ENCODE measurements at regions not wholly inside any gene's neighbourhood (a gene's known extent, or its start where the extent isn't known, plus 50 kb on each side); places are given as distances from the start of the nearest gene placed in this dataset.
"Not testable (repeated sequence)": the region's sequence is repeated elsewhere in the genome, so short reads cannot be mapped to it uniquely, and the experiment has no call there.

- no peak for DNase-seq
Measured at GRCh38 chr18:46179306-46179705, 75.1 kb downstream of the HAUS1 start.

- DNase-seq: no peak
Measured at GRCh38 chr18:46182633-46183358, 78.6 kb downstream of the HAUS1 start.

- DNase-seq: not testable (repeated sequence)
Measured at GRCh38 chr18:46184296-46184695, 80.1 kb downstream of the HAUS1 start.

- no peak for DNase-seq
Measured at GRCh38 chr18:46184727-46185126, 80.5 kb downstream of the HAUS1 start.

- DNase-seq: no peak
Measured at GRCh38 chr18:46190667-46191066, 86.5 kb downstream of the HAUS1 start.

GRCh38 chr18:46196627-46197243, 92.5 kb downstream of the HAUS1 start:
- no peak for DNase-seq

- DNase-seq: no peak
Measured at GRCh38 chr18:46199515-46200147, 95.4 kb downstream of the HAUS1 start.

GRCh38 chr18:46200178-46201055, 96.2 kb downstream of the HAUS1 start:
- DNase-seq: not testable (repeated sequence)

GRCh38 chr18:46204143-46204542, 100.0 kb downstream of the HAUS1 start:
- no peak for DNase-seq

- no peak for DNase-seq
Measured at GRCh38 chr18:46207985-46208384, 103.8 kb downstream of the HAUS1 start.

- DNase-seq: no peak
Measured at GRCh38 chr18:46209161-46209560, 105.0 kb downstream of the HAUS1 start.

GRCh38 chr18:46211816-46212215, 107.6 kb downstream of the HAUS1 start:
- no peak for DNase-seq

- DNase-seq: no peak
Measured at GRCh38 chr18:46212398-46212797, 108.2 kb downstream of the HAUS1 start.

- DNase-seq: no peak
Measured at GRCh38 chr18:46213295-46213694, 109.1 kb downstream of the HAUS1 start.

- DNase-seq: no peak
Measured at GRCh38 chr18:46214435-46214834, 110.2 kb downstream of the HAUS1 start.

- no peak for DNase-seq
Measured at GRCh38 chr18:46215902-46216723, 111.9 kb downstream of the HAUS1 start.

GRCh38 chr18:46220116-46220515, 115.9 kb downstream of the HAUS1 start:
- no peak for DNase-seq

- no peak for DNase-seq
Measured at GRCh38 chr18:46222093-46222492, 117.9 kb downstream of the HAUS1 start.

GRCh38 chr18:46222710-46223360, 118.7 kb downstream of the HAUS1 start:
- no peak for DNase-seq

- no peak for DNase-seq
Measured at GRCh38 chr18:46224181-46224775, 120.1 kb downstream of the HAUS1 start.

- no peak for DNase-seq
Measured at GRCh38 chr18:46226461-46226860, 122.3 kb downstream of the HAUS1 start.

Measured in DMS153 (cell line).